Smooth muscle cell (in vitro differentiated cells): ENCODE measurements at regions not wholly inside any gene's neighbourhood (a gene's known extent, or its start where the extent isn't known, plus 50 kb on each side); places are given as distances from the start of the nearest gene placed in this dataset.
A peak's percentile ranks its signal among the peaks of the same experiment; 100 is the strongest.

ENCODE experiments used
- DNase-seq: peaks from one replicate; lab custom pipeline; 2025; ENCODE audit not compliant: unreplicated experiment; lab: John Stamatoyannopoulos, UW
- H2AFZ ChIP-seq: fragments of 200-600 bp; sonication (generic); 2 replicates; pipeline ENCODE4 v1.6.0; 2016; ENCODE audit warnings: antibody characterized with exemption, low read depth, mild to moderate bottlenecking
- H3F3A ChIP-seq: fragments of 200-600 bp; sonication (generic); 2 replicates; pipeline ENCODE4 v1.6.0; 2017; ENCODE audit warnings: antibody characterized with exemption, low read depth
- H3K27ac ChIP-seq: fragments of 200-600 bp; sonication (generic); 2 replicates; pipeline ENCODE4 v1.5.1; 2016; ENCODE audit warnings: low read depth, mild to moderate bottlenecking
- H3K27me3 ChIP-seq: fragments of 200-600 bp; sonication (generic); 2 replicates; pipeline ENCODE4 v1.6.1; 2016; ENCODE audit warnings: low read depth, mild to moderate bottlenecking
- H3K36me3 ChIP-seq: fragments of 200-600 bp; sonication (generic); 2 replicates; pipeline ENCODE4 v1.5.1; 2016; ENCODE audit warnings: low read depth
- H3K4me1 ChIP-seq: fragments of 200-600 bp; sonication (generic); 2 replicates; pipeline ENCODE4 v1.5.1; 2016; ENCODE audit warnings: low read depth
- H3K4me2 ChIP-seq: fragments of 200-600 bp; sonication (generic); 2 replicates; pipeline ENCODE4 v1.6.0; 2016; ENCODE audit warnings: mild to moderate bottlenecking
- H3K4me3 ChIP-seq: fragments of 200-600 bp; sonication (generic); 2 replicates; pipeline ENCODE4 v1.5.1; 2016; ENCODE audit warnings: mild to moderate bottlenecking
- H3K79me2 ChIP-seq: fragments of 200-600 bp; sonication (generic); 2 replicates; pipeline ENCODE4 v1.6.0; 2016; ENCODE audit warnings: low read depth, mild to moderate bottlenecking
- H3K9ac ChIP-seq: fragments of 200-600 bp; sonication (generic); 2 replicates; pipeline ENCODE4 v1.6.0; 2016; ENCODE audit warnings: low read depth
- H3K9me3 ChIP-seq: fragments of 200-600 bp; sonication (generic); replicated peaks from 2 replicates; pipeline ENCODE4 v1.5.1; 2016; ENCODE audit warnings: low read depth
- H4K20me1 ChIP-seq: fragments of 200-600 bp; sonication (generic); 2 replicates; pipeline ENCODE4 v1.6.0; 2016; ENCODE audit warnings: low read depth
- CTCF ChIP-seq: fragments of 200-600 bp; sonication (generic); IDR thresholded peaks from 2 replicates; pipeline ENCODE4 v1.5.1; 2017; ENCODE audit warnings: borderline replicate concordance, mild to moderate bottlenecking, antibody characterized with exemption; ENCODE audit not compliant: insufficient read depth, poor library complexity, severe bottlenecking
- WGBS: methylation state at CpG from one replicate; pipeline ENCODE4 v1.1.7; 2016; ENCODE audit warnings: low lambda C conversion rate; 5-methylcytosine and 5-hydroxymethylcytosine counted together

GRCh38 chr17:70683936-70684335, 514.6 kb downstream of the KCNJ2 start:
- Histone ChIP-seq H3K36me3 (no peaks in the 10 kb centered on the region), H3K4me2 (no peak overlapping the region), H4K20me1 (no peaks in the 10 kb centered on the region), H3K27ac (no peak overlapping the region), H3K27me3 (no peaks in the 10 kb centered on the region), H3K9me3 (no peaks in the 10 kb centered on the region), H3F3A (no peaks in the 10 kb centered on the region), H2AFZ (no peak overlapping the region), H3K79me2 (no peaks in the 10 kb centered on the region), H3K4me3 (no peak overlapping the region), H3K4me1 (no peaks in the 10 kb centered on the region), H3K9ac (no peak overlapping the region)
- DNase-seq: no peak
- no peak for TF ChIP-seq CTCF
- 73% methylated on average over 4 of the region's 4 CpGs for WGBS

- Histone ChIP-seq H3K9me3 (no peaks in the 10 kb centered on the region), H2AFZ (no peak overlapping the region), H4K20me1 (no peaks in the 10 kb centered on the region), H3K79me2 (no peaks in the 10 kb centered on the region), H3F3A (no peaks in the 10 kb centered on the region), H3K27ac (no peak overlapping the region), H3K36me3 (no peaks in the 10 kb centered on the region), H3K4me2 (no peak overlapping the region), H3K27me3 (no peaks in the 10 kb centered on the region), H3K9ac (no peak overlapping the region), H3K4me3 (no peak overlapping the region), H3K4me1 (no peaks in the 10 kb centered on the region)
- no peak for TF ChIP-seq CTCF
- WGBS: 89% methylated on average over 1 of the region's 1 CpG
- no peak for DNase-seq
Measured at GRCh38 chr17:70687421-70687820, 518.1 kb downstream of the KCNJ2 start.

- Histone ChIP-seq H3F3A (no peaks in the 10 kb centered on the region), H2AFZ (peak overlapping the region; percentile 45), H3K27me3 (no peaks in the 10 kb centered on the region), H3K4me1 (no peaks in the 10 kb centered on the region), H3K27ac (no peak overlapping the region), H4K20me1 (no peaks in the 10 kb centered on the region), H3K9ac (no peak overlapping the region), H3K9me3 (no peaks in the 10 kb centered on the region), H3K36me3 (no peaks in the 10 kb centered on the region), H3K79me2 (no peaks in the 10 kb centered on the region), H3K4me3 (no peak overlapping the region), H3K4me2 (no peak overlapping the region)
- TF ChIP-seq CTCF: no peak
- no peak for DNase-seq
- WGBS: 78% methylated on average over 2 of the region's 2 CpGs
Measured at GRCh38 chr17:70691150-70691549, 521.8 kb downstream of the KCNJ2 start.

- Histone ChIP-seq H3K79me2 (no peaks in the 10 kb centered on the region), H3K27ac (no peak overlapping the region), H2AFZ (no peak overlapping the region), H4K20me1 (no peaks in the 10 kb centered on the region), H3K4me3 (no peak overlapping the region), H3K4me2 (no peak overlapping the region), H3K27me3 (no peaks in the 10 kb centered on the region), H3K36me3 (no peaks in the 10 kb centered on the region), H3K9ac (no peak overlapping the region), H3K9me3 (no peaks in the 10 kb centered on the region), H3F3A (no peaks in the 10 kb centered on the region), H3K4me1 (no peaks in the 10 kb centered on the region)
- WGBS: 76% methylated on average over 2 of the region's 2 CpGs
- no peak for DNase-seq
- no peak for TF ChIP-seq CTCF
Measured at GRCh38 chr17:70699408-70699807, 530.1 kb downstream of the KCNJ2 start.
